Endometrium (tissue), 2 donors: ENCODE measurements at regions not wholly inside any gene's neighbourhood (a gene's known extent, or its start where the extent isn't known, plus 50 kb on each side); places are given as distances from the start of the nearest gene placed in this dataset.

Experiments
- FAIRE-seq: peaks from 2 replicates; lab custom pipeline; 2012; peaks lifted over from hg19 to GRCh38; lab: Jason Lieb, UNC
- donor health status: control.
- donor health status: control.

- no peak for FAIRE-seq
These were observed 56.1 kb upstream of the SLC35G4 start for GRCh38 chr18:11553098-11553940.

- no peak for FAIRE-seq
These were observed 60.4 kb upstream of the SLC35G4 start for GRCh38 chr18:11548916-11549551.

GRCh38 chr18:11548396-11548795 lies 61.0 kb upstream of the SLC35G4 start:
- no peak for FAIRE-seq

- no peak for FAIRE-seq
These were observed 65.2 kb upstream of the SLC35G4 start for GRCh38 chr18:11544060-11544633.

- no peak for FAIRE-seq
These were observed 68.2 kb upstream of the SLC35G4 start for GRCh38 chr18:11541179-11541578.

- no peak for FAIRE-seq
These were observed 75.4 kb upstream of the SLC35G4 start for GRCh38 chr18:11533942-11534496.

GRCh38 chr18:11533513-11533890 lies 75.9 kb upstream of the SLC35G4 start:
- FAIRE-seq: no peak

- no peak for FAIRE-seq
These were observed 76.5 kb upstream of the SLC35G4 start for GRCh38 chr18:11532758-11533512.

- FAIRE-seq: no peak
These were observed 80.3 kb upstream of the SLC35G4 start for GRCh38 chr18:11529081-11529480.

- FAIRE-seq: no peak
These were observed 82.7 kb upstream of the SLC35G4 start for GRCh38 chr18:11526675-11527074.

- no peak for FAIRE-seq
These were observed 85.6 kb upstream of the SLC35G4 start for GRCh38 chr18:11523804-11524203.

- FAIRE-seq: no peak
These were observed 86.4 kb upstream of the SLC35G4 start for GRCh38 chr18:11522992-11523391.

GRCh38 chr18:11521853-11522252 lies 87.5 kb upstream of the SLC35G4 start:
- FAIRE-seq: no peak

- FAIRE-seq: no peak
These were observed 88.9 kb upstream of the SLC35G4 start for GRCh38 chr18:11520536-11520935.

GRCh38 chr18:11518788-11519685 lies 90.4 kb upstream of the SLC35G4 start:
- FAIRE-seq: no peak

GRCh38 chr18:11517704-11518103 lies 91.7 kb upstream of the SLC35G4 start:
- no peak for FAIRE-seq

GRCh38 chr18:11516751-11517503 lies 92.5 kb upstream of the SLC35G4 start:
- no peak for FAIRE-seq

GRCh38 chr18:11514267-11514666 lies 95.1 kb upstream of the SLC35G4 start:
- no peak for FAIRE-seq

GRCh38 chr18:11512096-11513025 lies 97.0 kb upstream of the SLC35G4 start:
- FAIRE-seq: no peak
